ENCODE measurements at regions not wholly inside any gene's neighbourhood (a gene's known extent, or its start where the extent isn't known, plus 50 kb on each side); places are given as distances from the start of the nearest gene placed in this dataset.

GRCh38 chr7:25613912-25614311, 385.6 kb upstream of the NPVF start:
- TF ChIP-seq CTCF (IDR thresholded peaks at IDR 0.05) = no peak
- no peak for TF ChIP-seq POLR2A (IDR thresholded peaks at IDR 0.05)
